Ascending aorta (tissue), 2 donors: ENCODE measurements at regions not wholly inside any gene's neighbourhood (a gene's known extent, or its start where the extent isn't known, plus 50 kb on each side); places are given as distances from the start of the nearest gene placed in this dataset.
"Not testable (repeated sequence)": the region's sequence is repeated elsewhere in the genome, so short reads cannot be mapped to it uniquely, and the experiment has no call there.

Experiments used
- DNase-seq, 2 donors: peaks; one replicate each; pipeline ENCODE4 v3.0.0-alpha.2; 2019; ENCODE audit warnings: low spot score in 2 of 2
- H3K27ac ChIP-seq, 2 donors: fragments of 200-600 bp; sonication (generic); one replicate each; pipeline ENCODE4 v1.5.1; 2016 to 2017; ENCODE audit warnings: mild to moderate bottlenecking in 1 of 2
- H3K27me3 ChIP-seq: fragments of 200-600 bp; sonication (generic); one replicate; pipeline ENCODE4 v1.5.1; 2017
- H3K36me3 ChIP-seq, 2 donors: fragments of 200-600 bp; sonication (generic); one replicate each; pipeline ENCODE4 v1.5.1; 2016
- H3K4me1 ChIP-seq, 2 donors: fragments of 200-600 bp; sonication (generic); one replicate each; pipeline ENCODE4 v1.5.1; 2016 to 2017; ENCODE audit warnings: mild to moderate bottlenecking in 1 of 2
- H3K4me3 ChIP-seq, 2 donors: fragments of 200-600 bp; sonication (generic); one replicate each; pipeline ENCODE4 v1.5.1; 2016 to 2017; ENCODE audit warnings: mild to moderate bottlenecking in 1 of 2
- H3K9me3 ChIP-seq, 2 donors: fragments of 200-600 bp; sonication (generic); one replicate each; pipeline ENCODE4 v1.5.1; 2016
- intact Hi-C: fragments of 100-400 bp; cut with DNase I; formaldehyde crosslinking; loops from one replicate; pipeline ENCODE4 v1.15.1; 2023
- TF ChIP-seq, protein P1 (sequence below), 3 experiments: fragments of 200-600 bp in 2 of 3; fragments of 450-650 bp in 1 of 3; sonication (generic) in 2 of 3; IDR thresholded peaks; one replicate each; pipeline ENCODE4 v1.5.1; 2016 to 2019; ENCODE audit warnings: antibody characterized with exemption in 3 of 3, mild to moderate bottlenecking in 1 of 3, moderate library complexity in 1 of 3

DNA sequence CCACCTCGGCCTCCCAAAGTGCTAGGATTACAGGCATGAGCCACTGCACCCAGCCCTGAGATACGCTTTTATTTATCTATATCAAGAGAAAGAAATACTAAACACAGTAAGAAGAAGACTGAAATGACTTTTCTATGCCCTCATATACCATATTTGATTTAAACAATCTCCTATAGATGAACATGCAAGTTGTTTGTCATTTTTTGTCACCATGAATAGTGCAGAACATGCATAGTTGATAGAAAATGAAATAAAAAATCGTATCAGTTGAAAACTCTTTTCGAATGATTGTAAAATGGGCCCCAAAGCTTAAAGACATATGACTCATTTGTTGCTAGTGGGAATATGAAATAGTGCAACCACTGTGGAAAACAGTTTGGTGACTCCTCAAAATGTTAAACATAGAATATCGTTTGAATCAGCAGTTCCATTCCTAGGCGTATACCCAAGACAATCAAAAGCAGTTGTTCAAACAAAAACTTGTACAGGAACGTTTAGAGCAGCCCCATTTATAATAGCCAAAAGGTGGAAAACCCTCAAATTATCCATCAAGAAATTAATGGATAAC, 61.4 kb upstream of the ANKH start:
- no peaks in the 10 kb centered on the region for H3K4me1 ChIP-seq
- intact Hi-C loops, result no loop called here

DNA sequence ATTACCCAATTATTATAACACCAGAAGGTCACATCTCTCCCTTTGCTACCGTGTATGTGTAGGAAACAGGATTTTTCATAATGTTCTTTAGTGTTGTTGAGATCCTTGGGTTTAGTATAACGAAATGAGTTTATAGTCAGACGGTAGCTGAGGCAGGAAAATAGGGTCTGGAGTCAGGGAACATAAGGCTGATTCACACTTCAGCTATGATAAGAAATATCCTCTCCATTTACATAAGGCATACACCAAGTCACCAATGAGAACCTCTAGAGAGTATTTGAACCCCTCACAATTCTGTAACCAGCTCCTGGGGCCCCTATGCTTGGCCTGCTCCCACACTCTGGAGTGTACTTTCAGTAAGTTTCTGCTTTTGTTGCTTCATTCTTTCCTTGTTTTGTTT, 58.9 kb upstream of the ANKH start:
- H3K4me1 ChIP-seq, result no peaks in the 10 kb centered on the region
- no peaks in the 10 kb centered on the region for H3K27me3 ChIP-seq
- H3K4me3 ChIP-seq, result no peak overlapping the region
- DNase-seq, result no peak
- TF ChIP-seq, protein P1, sequence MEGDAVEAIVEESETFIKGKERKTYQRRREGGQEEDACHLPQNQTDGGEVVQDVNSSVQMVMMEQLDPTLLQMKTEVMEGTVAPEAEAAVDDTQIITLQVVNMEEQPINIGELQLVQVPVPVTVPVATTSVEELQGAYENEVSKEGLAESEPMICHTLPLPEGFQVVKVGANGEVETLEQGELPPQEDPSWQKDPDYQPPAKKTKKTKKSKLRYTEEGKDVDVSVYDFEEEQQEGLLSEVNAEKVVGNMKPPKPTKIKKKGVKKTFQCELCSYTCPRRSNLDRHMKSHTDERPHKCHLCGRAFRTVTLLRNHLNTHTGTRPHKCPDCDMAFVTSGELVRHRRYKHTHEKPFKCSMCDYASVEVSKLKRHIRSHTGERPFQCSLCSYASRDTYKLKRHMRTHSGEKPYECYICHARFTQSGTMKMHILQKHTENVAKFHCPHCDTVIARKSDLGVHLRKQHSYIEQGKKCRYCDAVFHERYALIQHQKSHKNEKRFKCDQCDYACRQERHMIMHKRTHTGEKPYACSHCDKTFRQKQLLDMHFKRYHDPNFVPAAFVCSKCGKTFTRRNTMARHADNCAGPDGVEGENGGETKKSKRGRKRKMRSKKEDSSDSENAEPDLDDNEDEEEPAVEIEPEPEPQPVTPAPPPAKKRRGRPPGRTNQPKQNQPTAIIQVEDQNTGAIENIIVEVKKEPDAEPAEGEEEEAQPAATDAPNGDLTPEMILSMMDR (IDR thresholded peaks at IDR 0.05), result no peak
- no peaks in the 10 kb centered on the region for H3K36me3 ChIP-seq
- no peak overlapping the region for H3K27ac ChIP-seq
- intact Hi-C loops, result no loop called here
- no peaks in the 10 kb centered on the region for H3K9me3 ChIP-seq

More for the DNA sequence above, 61.4 kb upstream of the ANKH start:
- Histone ChIP-seq H3K36me3 (no peaks in the 10 kb centered on the region), H3K27ac (no peak overlapping the region), H3K4me3 (no peak overlapping the region), H3K27me3 (no peaks in the 10 kb centered on the region), H3K9me3 (no peaks in the 10 kb centered on the region)
- TF ChIP-seq, protein P1 (IDR thresholded peaks at IDR 0.05), result no peak
- no peak for DNase-seq

DNA sequence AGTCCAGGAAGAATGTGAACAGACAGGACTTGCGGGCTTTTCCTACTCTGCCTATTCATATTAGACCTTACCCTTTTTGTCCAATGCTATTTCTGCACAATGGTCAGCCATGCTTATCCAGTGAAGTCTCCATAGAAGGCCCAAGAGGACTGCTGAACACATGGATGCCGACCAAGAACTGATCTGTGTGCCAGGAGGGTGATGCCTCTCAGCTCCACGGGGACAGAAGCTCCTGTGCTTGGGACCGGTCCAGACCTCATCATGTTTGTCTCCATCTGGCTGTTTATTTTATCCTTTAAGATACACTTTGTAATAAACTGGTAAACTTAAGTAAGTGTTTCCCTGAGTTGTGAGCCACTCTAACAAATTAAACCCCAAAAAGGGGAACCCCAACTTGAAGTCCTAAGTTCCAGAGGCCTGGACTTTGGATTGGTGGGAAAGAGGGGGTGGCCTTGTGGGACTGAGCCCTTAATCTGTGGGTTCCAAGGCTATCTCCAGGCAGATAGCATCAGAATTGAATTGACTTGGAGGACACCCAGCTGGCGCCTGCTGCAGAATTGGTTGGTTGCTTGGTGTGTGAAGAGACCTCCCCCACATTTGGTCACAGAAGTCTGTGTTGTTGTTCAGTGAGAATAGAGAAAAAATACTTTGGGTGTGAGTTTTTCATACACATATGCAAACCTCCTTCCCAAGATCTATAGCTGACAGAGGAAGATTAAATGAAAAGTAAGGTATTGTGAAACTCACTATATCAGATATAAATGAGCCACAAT, 57.9 kb upstream of the ANKH start:
- no peaks in the 10 kb centered on the region for H3K27me3 ChIP-seq
- H3K9me3 ChIP-seq, result no peaks in the 10 kb centered on the region
- intact Hi-C loops, result no loop called here
- no peaks in the 10 kb centered on the region for H3K36me3 ChIP-seq
- no peaks in the 10 kb centered on the region for H3K4me1 ChIP-seq
- H3K27ac ChIP-seq, result no peak overlapping the region
- H3K4me3 ChIP-seq, result no peak overlapping the region
- no peak for DNase-seq
- TF ChIP-seq, protein P1 (IDR thresholded peaks at IDR 0.05), result no peak

DNA sequence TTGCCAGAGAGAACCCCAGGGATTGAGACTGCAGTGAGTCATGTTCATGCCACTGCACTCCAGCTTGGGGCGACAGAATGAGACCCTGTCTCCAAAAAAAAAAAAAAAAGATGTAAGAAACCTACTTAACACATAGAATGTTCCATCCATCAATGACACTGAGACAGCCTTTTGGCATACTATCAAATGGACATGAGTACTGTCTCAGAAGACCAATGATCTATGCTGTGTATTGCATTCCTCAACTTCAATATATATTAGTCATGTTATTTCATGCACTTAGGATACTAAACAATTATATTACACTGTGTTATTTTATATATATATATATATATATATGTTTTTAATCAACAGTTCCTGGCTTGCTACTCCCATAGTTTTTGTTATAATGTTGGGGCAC, 57.1 kb upstream of the ANKH start:
- Histone ChIP-seq H3K9me3 (no peaks in the 10 kb centered on the region), H3K27ac (no peak overlapping the region), H3K27me3 (no peaks in the 10 kb centered on the region), H3K4me1 (no peaks in the 10 kb centered on the region), H3K36me3 (no peaks in the 10 kb centered on the region), H3K4me3 (no peak overlapping the region)
- DNase-seq, result no peak
- TF ChIP-seq, protein P1 (IDR thresholded peaks at IDR 0.05), result no peak
- intact Hi-C loops, result no loop called here

DNA sequence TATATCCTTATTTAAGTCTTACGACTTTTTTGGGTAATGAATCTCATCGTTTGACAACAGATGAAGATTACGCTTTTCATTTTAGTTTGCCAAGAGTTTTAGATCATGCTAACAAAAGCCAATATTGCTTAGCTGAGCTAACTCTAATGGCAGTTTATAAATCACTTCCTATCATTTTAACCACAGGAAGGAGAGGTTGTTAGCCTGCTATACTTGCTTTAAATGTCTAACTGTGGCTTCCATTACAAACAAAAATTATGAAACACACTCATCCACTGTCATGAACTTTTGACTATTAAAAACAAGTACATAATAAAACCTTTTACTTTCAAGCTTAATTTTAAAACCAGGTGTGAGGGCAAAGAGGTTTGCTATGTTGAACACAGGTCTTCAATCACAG, 53.7 kb upstream of the ANKH start:
- TF ChIP-seq, protein P1 (IDR thresholded peaks at IDR 0.05), result no peak
- Histone ChIP-seq H3K36me3 (no peaks in the 10 kb centered on the region), H3K27me3 (no peaks in the 10 kb centered on the region), H3K4me1 (no peaks in the 10 kb centered on the region), H3K27ac (no peak overlapping the region), H3K4me3 (no peak overlapping the region), H3K9me3 (no peaks in the 10 kb centered on the region)
- DNase-seq, result no peak
- intact Hi-C loops, result no loop called here

DNA sequence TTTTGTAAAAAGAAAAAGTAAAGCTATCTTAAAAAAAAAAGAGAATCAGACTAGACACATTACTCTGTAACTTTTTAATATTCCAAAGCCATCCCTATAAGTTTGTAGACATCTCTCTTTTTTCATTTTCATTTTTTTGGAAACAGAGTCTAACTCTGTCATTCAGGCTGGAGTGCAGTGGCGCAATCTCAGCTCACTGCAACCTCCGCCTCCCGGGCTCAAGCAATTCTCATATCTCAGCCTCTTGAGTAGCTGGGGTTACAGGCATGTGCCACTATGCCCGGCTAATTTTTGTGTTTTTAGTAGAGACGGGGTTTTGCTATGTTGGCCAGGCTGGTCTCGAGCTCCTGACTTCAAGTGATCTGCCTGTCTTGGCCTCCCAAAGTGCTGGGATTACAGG, 51.4 kb upstream of the ANKH start:
- intact Hi-C loops, H3K4me3 ChIP-seq, H3K9me3 ChIP-seq: not testable (repeated sequence)

More for the DNA sequence above, 51.4 kb upstream of the ANKH start:
- H3K36me3 ChIP-seq, H3K27ac ChIP-seq, H3K4me1 ChIP-seq, H3K27me3 ChIP-seq, DNase-seq: not testable (repeated sequence)
